AG04450 (cell line): ENCODE measurements at regions not wholly inside any gene's neighbourhood (a gene's known extent, or its start where the extent isn't known, plus 50 kb on each side); places are given as distances from the start of the nearest gene placed in this dataset.

Experiments
- CTCF ChIA-PET: fragments of 300-600, 350-600 bp; formaldehyde crosslinking; extraction: SDS; loops from one replicate; lab custom pipeline; 2022; ENCODE audit warnings: antibody characterized with exemption, inconsistent platforms; lab: Charles Lee
- POLR2A ChIA-PET: fragments of 350-600 bp; formaldehyde crosslinking; extraction: SDS; loops from one replicate; lab custom pipeline; 2021; ENCODE audit warnings: antibody characterized with exemption, inconsistent platforms; lab: Yijun Ruan, JAX
- DNase-seq: peaks from one replicate; pipeline ENCODE4 v3.0.0-alpha.2; 2011; ENCODE audit warnings: low read depth, low spot score
- H3K27ac ChIP-seq: one replicate; pipeline ENCODE4 v1.5.1; 2012; ENCODE audit warnings: low read depth, low read length, control low read depth
- H3K27me3 ChIP-seq: one replicate; pipeline ENCODE4 v1.6.0; 2012; ENCODE audit warnings: low read length; ENCODE audit not compliant: control insufficient read depth, insufficient read depth
- H3K4me3 ChIP-seq: 2 replicates; pipeline ENCODE4 v1.5.1; 2011; ENCODE audit warnings: mild to moderate bottlenecking, low read depth, low read length, control low read depth
- H3K9me3 ChIP-seq: 2 replicates; pipeline ENCODE4 v1.5.1; 2012; ENCODE audit warnings: low read length; ENCODE audit not compliant: control insufficient read depth, insufficient read depth
- CTCF ChIP-seq: IDR thresholded peaks from 2 replicates; pipeline ENCODE4 v1.5.1; 2011; ENCODE audit warnings: low read depth, low read length, control low read depth, inconsistent platforms

GRCh38 chr4:126265888-126266287 lies 951.1 kb downstream of the FAT4 start:
- Histone ChIP-seq H3K27me3 (no peaks in the 10 kb centered on the region), H3K9me3 (no peaks in the 10 kb centered on the region), H3K27ac (no peak overlapping the region), H3K4me3 (no peak overlapping the region)
- ChIA-PET POLR2A (no interaction called here), CTCF (no interaction called here)
- TF ChIP-seq CTCF, result no peak
- no peak for DNase-seq

- H3K9me3 ChIP-seq, result no peaks in the 10 kb centered on the region
- no peak for DNase-seq
- CTCF ChIA-PET, result no interaction called here
- POLR2A ChIA-PET, result no interaction called here
- no peak for TF ChIP-seq CTCF
- H3K4me3 ChIP-seq, result no peak overlapping the region
- H3K27me3 ChIP-seq, result no peaks in the 10 kb centered on the region
- H3K27ac ChIP-seq, result no peak overlapping the region
Observed at GRCh38 chr4:126267689-126268088, 952.9 kb downstream of the FAT4 start.

- DNase-seq, result no peak
- POLR2A ChIA-PET, result no interaction called here
- Histone ChIP-seq H3K9me3 (no peaks in the 10 kb centered on the region), H3K27ac (no peak overlapping the region), H3K27me3 (no peaks in the 10 kb centered on the region), H3K4me3 (no peak overlapping the region)
- no peak for TF ChIP-seq CTCF
- CTCF ChIA-PET, result no interaction called here
Observed at GRCh38 chr4:126268106-126268505, 953.4 kb downstream of the FAT4 start.

GRCh38 chr4:126269106-126269505 lies 954.4 kb downstream of the FAT4 start:
- no peak for TF ChIP-seq CTCF
- ChIA-PET CTCF (no interaction called here), POLR2A (no interaction called here)
- Histone ChIP-seq H3K9me3 (no peaks in the 10 kb centered on the region), H3K4me3 (no peak overlapping the region), H3K27me3 (no peaks in the 10 kb centered on the region), H3K27ac (no peak overlapping the region)
- DNase-seq, result no peak

GRCh38 chr4:126271292-126271691 lies 956.5 kb downstream of the FAT4 start:
- no peaks in the 10 kb centered on the region for H3K9me3 ChIP-seq
- POLR2A ChIA-PET, result no interaction called here
- H3K27ac ChIP-seq, result no peak overlapping the region
- no peaks in the 10 kb centered on the region for H3K27me3 ChIP-seq
- CTCF ChIA-PET, result no interaction called here
- DNase-seq, result no peak
- H3K4me3 ChIP-seq, result no peak overlapping the region
- TF ChIP-seq CTCF, result no peak
